NT2/D1 (cell line): ENCODE measurements at regions not wholly inside any gene's neighbourhood (a gene's known extent, or its start where the extent isn't known, plus 50 kb on each side); places are given as distances from the start of the nearest gene placed in this dataset.

Source experiments
- SUZ12 ChIP-seq: IDR thresholded peaks from 2 replicates; pipeline ENCODE4 v1.6.1; 2011; ENCODE audit not compliant: insufficient read length, insufficient read depth; ENCODE audit errors: extremely low read depth
- YY1 ChIP-seq: IDR thresholded peaks from 2 replicates; pipeline ENCODE4 v1.6.1; 2011; ENCODE audit not compliant: insufficient read length, insufficient read depth
- ZNF274 ChIP-seq: IDR thresholded peaks from 2 replicates; pipeline ENCODE4 v1.6.1; 2011; ENCODE audit warnings: mild to moderate bottlenecking, low read depth, low read length

DNA sequence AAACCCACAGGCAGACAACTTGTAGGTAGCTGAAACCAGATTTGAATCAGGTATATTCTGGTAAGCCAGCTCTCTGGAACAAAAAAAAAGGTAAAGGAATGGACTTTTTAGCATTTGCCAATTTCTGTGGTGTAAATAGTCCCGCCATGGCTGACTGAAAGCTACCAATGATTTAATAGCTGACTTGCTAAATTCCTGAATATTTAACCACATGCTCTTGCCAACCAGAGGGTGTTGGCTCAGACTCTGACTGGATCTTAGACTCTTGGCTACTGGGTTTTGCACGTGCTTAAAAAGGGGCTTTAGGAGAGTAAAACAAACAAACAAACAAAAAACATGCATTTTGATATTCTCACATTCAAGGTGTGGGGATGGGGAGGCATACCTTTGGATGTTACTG, 600.0 kb upstream of the CDH4 start:
- no peak for TF ChIP-seq ZNF274
- TF ChIP-seq SUZ12 = no peak
- TF ChIP-seq YY1 = no peak
